Activated T-cell treated with anti-CD3 and anti-CD28 coated beads, Interleukin-2, amount 50 U/mL, for 24 hours (primary cell): ENCODE measurements at regions not wholly inside any gene's neighbourhood (a gene's known extent, or its start where the extent isn't known, plus 50 kb on each side); places are given as distances from the start of the nearest gene placed in this dataset.

Source experiments
- DNase-seq: peaks from one replicate; pipeline ENCODE4 v3.0.0-alpha.2; 2020
- H3K27ac Mint-ChIP-seq: 2 replicates; pipeline ENCODE4 v1.8.0; 2020; ENCODE audit warnings: mild to moderate bottlenecking, mixed read lengths
- H3K27me3 Mint-ChIP-seq: 2 replicates; pipeline ENCODE4 v1.8.0; 2020; ENCODE audit warnings: mixed read lengths
- H3K36me3 Mint-ChIP-seq: 2 replicates; pipeline ENCODE4 v1.8.0; 2020; ENCODE audit warnings: low read depth, mixed read lengths
- H3K4me1 Mint-ChIP-seq: 2 replicates; pipeline ENCODE4 v1.8.0; 2020; ENCODE audit warnings: low read depth, mixed read lengths
- H3K4me3 Mint-ChIP-seq: 2 replicates; pipeline ENCODE4 v1.8.0; 2020; ENCODE audit warnings: mild to moderate bottlenecking, moderate library complexity, mixed read lengths
- H3K9me3 Mint-ChIP-seq: 2 replicates; pipeline ENCODE4 v1.8.0; 2020; ENCODE audit warnings: mixed read lengths

DNA sequence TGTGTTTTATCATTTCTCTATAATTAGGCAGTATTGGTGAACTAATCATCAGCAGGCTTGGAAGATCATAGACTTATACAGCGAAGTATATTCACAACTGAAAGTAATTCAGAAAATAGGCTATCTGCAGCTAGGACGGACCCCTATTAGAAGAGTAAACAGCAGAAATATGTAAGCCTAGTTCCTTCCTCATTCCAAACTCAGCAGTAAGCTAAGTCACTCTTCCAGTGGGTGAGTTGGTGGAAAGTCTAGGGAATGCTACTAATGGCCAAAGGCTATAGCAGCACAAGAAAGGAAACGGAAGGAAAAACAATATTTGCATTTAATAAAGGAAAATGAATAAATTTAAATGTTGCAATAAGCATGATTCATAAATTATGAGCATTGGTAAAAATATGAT is 918.1 kb upstream of the TMPRSS15 start:
- Mint-ChIP-seq H3K36me3 (no peaks in the 10 kb centered on the region), H3K27me3 (no peaks in the 10 kb centered on the region), H3K9me3 (peaks cover 8% of the 10 kb centered on the region), H3K4me3 (no peak overlapping the region), H3K4me1 (no peaks in the 10 kb centered on the region), H3K27ac (no peak overlapping the region)
- DNase-seq: no peak

DNA sequence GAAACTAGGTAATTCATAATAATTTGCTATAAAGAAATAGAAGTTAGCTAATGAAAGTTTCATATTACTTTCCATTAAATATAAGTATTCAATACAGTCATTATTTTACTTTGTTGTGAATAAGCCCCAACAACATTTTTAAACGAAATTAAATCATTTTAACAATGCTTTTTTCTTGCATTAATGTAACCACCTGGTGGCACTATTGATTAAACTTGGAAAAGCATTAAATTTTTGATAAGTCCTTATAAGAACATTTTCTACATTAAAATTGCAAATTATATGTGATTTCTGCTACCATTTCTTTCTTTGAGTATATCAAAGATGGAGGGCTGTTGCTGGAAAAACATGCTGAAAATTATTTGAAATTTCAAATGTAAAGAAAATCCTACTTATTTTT is 918.8 kb upstream of the TMPRSS15 start:
- H3K4me3 Mint-ChIP-seq: no peak overlapping the region
- H3K4me1 Mint-ChIP-seq: no peaks in the 10 kb centered on the region
- no peaks in the 10 kb centered on the region for H3K27me3 Mint-ChIP-seq
- no peaks in the 10 kb centered on the region for H3K36me3 Mint-ChIP-seq
- DNase-seq: no peak
- no peak overlapping the region for H3K27ac Mint-ChIP-seq
- peaks cover 8% of the 10 kb centered on the region for H3K9me3 Mint-ChIP-seq

DNA sequence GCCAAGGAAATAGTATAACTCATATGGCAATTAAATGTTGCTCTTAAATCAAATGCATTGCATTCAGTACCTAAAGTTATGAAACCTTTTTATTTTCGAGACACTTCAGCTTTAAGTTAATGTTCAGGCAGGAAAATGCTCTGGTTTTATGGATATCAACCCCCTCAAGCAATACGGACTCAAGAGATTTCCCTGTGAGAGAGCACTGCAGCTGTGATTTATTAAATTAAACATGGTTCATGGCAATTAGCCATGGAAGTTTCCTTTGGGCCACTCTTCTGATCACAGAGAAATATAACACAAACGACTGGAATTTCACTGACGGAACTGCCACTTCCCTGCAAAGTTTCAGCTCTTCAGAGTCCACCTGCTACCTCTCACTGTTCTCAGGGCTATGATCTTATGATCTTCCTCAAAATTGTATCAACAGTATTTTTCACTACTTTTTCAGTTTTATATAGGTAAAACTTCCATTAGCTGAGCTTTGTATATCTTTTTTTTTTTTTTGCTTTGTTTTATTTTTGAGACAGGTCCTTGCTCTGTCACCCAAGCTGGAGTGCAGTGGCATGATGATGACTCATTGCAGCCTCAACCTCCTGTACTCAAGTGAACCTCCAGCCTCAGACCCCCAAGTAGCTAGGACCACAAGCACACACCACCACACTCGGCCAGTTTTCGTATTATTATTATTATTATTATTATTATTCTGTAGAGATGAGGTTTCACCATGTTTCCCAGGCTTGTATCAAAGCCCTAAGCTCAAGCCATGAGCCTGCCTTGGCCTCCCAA is 923.1 kb upstream of the TMPRSS15 start:
- no peak overlapping the region for H3K27ac Mint-ChIP-seq
- H3K4me1 Mint-ChIP-seq: no peaks in the 10 kb centered on the region
- H3K27me3 Mint-ChIP-seq: no peaks in the 10 kb centered on the region
- H3K4me3 Mint-ChIP-seq: no peak overlapping the region
- no peak for DNase-seq
- no peaks in the 10 kb centered on the region for H3K36me3 Mint-ChIP-seq
- H3K9me3 Mint-ChIP-seq: peaks cover 13% of the 10 kb centered on the region

DNA sequence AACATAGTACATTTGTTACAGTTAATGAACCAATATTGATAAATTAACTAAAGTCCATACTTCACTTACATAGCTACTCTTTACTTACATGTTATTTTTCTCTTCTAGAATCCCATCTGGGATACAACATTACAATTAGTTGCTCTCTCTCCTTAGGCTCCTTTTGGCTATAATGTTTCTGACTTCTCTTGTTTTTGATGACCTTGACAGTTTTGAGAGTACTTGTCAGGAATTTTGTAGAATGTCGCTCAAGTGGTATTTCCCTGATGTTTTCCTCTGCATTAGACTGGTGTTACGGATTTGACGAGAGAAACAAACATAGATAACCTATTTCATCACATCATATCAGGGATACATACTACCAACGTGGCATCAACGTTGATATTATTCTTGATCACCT is 925.4 kb upstream of the TMPRSS15 start:
- Mint-ChIP-seq H3K27me3 (no peaks in the 10 kb centered on the region), H3K9me3 (peaks cover 18% of the 10 kb centered on the region), H3K4me1 (no peaks in the 10 kb centered on the region), H3K36me3 (no peaks in the 10 kb centered on the region), H3K27ac (no peak overlapping the region), H3K4me3 (no peak overlapping the region)
- DNase-seq: no peak

DNA sequence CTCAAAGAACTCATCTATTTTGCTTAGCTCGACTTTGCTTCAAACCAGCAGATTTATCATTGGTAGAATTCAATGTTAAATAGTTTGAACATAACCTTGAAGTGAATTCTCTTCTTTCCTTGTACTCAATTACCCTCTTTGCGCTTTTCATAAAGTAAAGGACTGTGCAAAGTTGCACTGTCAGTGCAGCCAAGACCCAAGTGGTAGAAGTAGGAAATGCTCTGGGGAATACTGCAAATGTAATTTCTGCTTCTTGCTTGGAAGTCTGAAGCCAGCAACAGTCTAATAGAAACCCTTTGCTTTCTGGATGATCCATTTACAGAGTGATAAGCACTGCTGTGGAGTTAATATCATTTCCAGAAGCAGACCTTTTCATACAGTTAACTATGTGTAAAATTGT is 936.7 kb upstream of the TMPRSS15 start:
- DNase-seq: no peak
- Mint-ChIP-seq H3K27ac (no peak overlapping the region), H3K4me1 (no peaks in the 10 kb centered on the region), H3K9me3 (peaks cover 4% of the 10 kb centered on the region), H3K27me3 (no peaks in the 10 kb centered on the region), H3K4me3 (no peak overlapping the region), H3K36me3 (no peaks in the 10 kb centered on the region)

DNA sequence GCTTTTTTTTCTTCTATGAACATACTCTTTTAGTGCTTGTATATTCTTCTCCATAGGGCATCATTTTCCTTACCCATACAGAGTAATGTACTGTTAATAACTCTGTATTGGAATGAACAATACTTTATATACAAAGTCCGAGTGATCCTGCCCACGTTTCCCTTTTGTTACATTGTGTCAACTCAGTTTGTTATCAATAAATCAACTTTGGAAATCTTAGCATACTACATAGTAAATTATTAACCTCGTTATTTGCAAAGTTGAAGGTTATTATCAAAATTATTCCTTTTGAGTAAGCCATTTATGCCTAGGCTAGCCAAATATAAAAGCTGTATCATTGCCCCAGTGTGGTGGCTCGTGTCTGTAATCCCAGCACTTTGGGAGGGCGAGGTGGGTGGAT is 937.4 kb upstream of the TMPRSS15 start:
- H3K9me3 Mint-ChIP-seq: peaks cover 3% of the 10 kb centered on the region
- H3K27me3 Mint-ChIP-seq: no peaks in the 10 kb centered on the region
- H3K27ac Mint-ChIP-seq: no peak overlapping the region
- DNase-seq: no peak
- H3K4me1 Mint-ChIP-seq: no peaks in the 10 kb centered on the region
- no peaks in the 10 kb centered on the region for H3K36me3 Mint-ChIP-seq
- no peak overlapping the region for H3K4me3 Mint-ChIP-seq

DNA sequence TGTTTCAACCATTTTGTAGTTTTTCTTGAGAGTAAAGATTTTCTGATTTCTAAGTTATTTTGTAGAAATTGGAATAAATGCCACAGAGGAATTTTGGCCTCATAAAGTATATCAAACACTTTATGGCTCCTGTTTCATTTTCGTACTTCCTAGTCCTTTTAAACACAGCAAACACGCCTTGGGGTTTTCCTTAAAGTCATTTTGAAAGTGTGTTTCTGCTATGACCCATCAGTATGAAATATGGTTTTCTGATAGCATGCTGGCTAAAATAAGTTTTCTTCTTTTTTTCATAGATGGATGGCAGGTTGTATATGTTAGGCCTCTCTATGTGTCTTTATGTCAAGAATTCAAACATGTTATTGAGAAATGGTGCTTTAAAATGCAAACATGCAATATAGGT is 940.1 kb upstream of the TMPRSS15 start:
- no peak overlapping the region for H3K4me3 Mint-ChIP-seq
- no peak for DNase-seq
- no peaks in the 10 kb centered on the region for H3K4me1 Mint-ChIP-seq
- H3K27me3 Mint-ChIP-seq: no peaks in the 10 kb centered on the region
- no peaks in the 10 kb centered on the region for H3K36me3 Mint-ChIP-seq
- H3K9me3 Mint-ChIP-seq: peaks cover 7% of the 10 kb centered on the region
- no peak overlapping the region for H3K27ac Mint-ChIP-seq

DNA sequence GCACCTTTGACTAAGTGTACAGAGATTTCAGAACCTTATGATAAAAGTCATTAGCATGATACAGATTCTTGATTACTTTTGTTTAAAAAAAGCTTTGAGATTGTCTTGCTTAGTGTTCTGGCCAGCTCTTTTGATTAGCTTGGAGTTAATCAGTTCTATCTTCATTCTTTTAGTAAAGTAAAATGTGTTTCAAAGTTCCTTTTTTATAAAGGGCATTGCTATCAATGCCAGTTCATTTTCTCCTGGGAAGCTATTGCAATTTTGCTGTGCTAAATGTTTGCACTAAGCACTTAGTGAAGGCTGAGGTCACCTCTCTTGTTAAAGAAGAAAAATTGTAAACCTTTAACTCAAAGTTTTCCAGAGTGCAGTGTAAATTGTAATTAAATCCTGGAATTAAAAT is 946.7 kb upstream of the TMPRSS15 start:
- Mint-ChIP-seq H3K36me3 (no peaks in the 10 kb centered on the region), H3K4me3 (no peak overlapping the region), H3K27me3 (no peaks in the 10 kb centered on the region), H3K4me1 (no peaks in the 10 kb centered on the region), H3K27ac (no peak overlapping the region), H3K9me3 (peaks cover 5% of the 10 kb centered on the region)
- DNase-seq: no peak

DNA sequence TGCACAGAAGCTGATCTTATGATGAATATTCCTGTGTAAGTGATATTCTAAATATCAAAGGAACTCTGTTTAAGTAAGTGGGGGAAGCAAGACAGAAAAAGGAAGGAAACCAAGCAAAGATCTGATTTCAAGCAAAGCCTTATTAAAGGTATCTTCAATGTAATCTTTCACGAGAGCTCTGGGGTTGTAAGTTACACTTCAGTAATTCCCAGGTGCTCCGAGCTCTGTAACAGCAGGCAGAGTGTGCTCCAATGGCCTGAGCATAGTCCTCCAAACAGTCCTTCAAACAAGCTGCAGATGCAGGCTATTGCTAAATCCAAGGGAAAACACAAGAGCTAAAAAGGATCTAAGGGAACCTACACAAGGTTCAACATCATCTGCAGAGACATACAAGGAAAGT is 949.7 kb upstream of the TMPRSS15 start:
- no peaks in the 10 kb centered on the region for H3K36me3 Mint-ChIP-seq
- no peaks in the 10 kb centered on the region for H3K4me1 Mint-ChIP-seq
- H3K9me3 Mint-ChIP-seq: peaks cover 2% of the 10 kb centered on the region
- no peak overlapping the region for H3K4me3 Mint-ChIP-seq
- DNase-seq: no peak
- no peak overlapping the region for H3K27ac Mint-ChIP-seq
- no peaks in the 10 kb centered on the region for H3K27me3 Mint-ChIP-seq

DNA sequence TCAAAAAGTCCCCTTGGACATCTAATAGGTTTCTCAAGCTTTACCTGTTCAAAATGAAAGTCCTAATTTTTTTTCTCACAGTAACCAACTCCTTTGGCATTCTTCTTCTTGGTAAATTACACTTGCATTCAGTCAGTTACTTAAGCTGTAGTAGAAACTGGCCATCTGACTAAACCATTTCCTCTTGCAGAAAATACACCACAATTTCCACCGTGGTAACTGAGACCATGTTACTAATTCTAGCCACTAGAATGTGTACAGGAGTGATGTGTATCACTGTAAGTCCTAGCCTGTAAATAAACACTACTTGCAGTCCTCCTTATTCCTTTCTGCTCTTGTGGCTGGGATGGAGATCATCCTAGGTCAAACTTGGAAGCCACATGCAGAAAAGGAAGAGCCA is 965.4 kb upstream of the TMPRSS15 start:
- DNase-seq: no peak
- Mint-ChIP-seq H3K4me1 (no peaks in the 10 kb centered on the region), H3K27ac (no peak overlapping the region), H3K27me3 (no peaks in the 10 kb centered on the region), H3K9me3 (peaks cover 9% of the 10 kb centered on the region), H3K36me3 (no peaks in the 10 kb centered on the region), H3K4me3 (no peak overlapping the region)

DNA sequence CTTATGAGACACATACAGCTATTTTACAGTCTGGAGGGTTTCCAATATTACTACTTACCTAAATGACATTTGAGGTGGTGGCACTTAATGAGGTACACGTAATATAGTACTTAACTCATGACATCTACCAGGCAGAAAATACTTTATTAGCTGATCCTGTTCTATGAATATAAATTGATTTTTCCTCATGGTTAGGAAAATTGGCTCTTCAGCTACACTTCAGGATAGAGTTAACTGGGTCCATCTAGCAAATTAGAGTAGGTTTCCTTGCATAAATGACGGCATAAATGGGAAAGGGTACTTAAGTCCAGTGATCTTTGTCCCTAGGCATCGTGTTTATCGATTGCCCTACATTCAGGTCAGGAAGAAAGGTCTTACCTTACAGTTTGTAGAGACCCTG is 988.8 kb upstream of the TMPRSS15 start:
- H3K27ac Mint-ChIP-seq: no peak overlapping the region
- no peaks in the 10 kb centered on the region for H3K27me3 Mint-ChIP-seq
- no peaks in the 10 kb centered on the region for H3K36me3 Mint-ChIP-seq

DNA sequence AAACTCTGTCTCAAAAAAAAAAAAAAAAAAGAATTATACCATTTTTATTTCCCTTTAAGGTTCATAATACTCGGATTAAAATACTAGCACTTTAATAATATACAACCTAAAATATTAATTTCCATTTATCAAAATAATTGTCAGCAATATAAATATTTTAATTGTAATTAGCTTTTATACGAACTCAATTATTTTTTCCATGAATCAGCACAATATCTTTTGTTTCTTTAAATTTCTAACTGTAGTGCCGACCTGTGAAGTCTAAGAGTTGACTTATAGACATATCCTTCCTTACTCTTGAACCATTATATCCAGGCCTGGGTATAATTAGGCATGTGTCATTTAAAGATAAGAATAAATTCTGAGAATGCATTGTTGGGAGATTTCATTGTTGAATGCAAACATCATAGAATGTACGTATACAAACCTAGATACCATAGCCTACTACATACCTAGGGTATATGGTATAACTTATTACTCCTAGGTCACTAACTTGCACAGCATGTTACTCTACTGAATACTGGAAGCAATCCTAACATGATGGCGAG is 996.7 kb upstream of the TMPRSS15 start:
- H3K36me3 Mint-ChIP-seq: no peaks in the 10 kb centered on the region
- H3K4me3 Mint-ChIP-seq: no peak overlapping the region
- H3K4me1 Mint-ChIP-seq: no peaks in the 10 kb centered on the region
- H3K27ac Mint-ChIP-seq: no peak overlapping the region
- DNase-seq: no peak
- no peaks in the 10 kb centered on the region for H3K27me3 Mint-ChIP-seq
- H3K9me3 Mint-ChIP-seq: no peaks in the 10 kb centered on the region

More for the DNA sequence above, 988.8 kb upstream of the TMPRSS15 start:
- H3K4me3 Mint-ChIP-seq: no peak overlapping the region
- peaks cover 2% of the 10 kb centered on the region for H3K9me3 Mint-ChIP-seq
- no peak for DNase-seq
- H3K4me1 Mint-ChIP-seq: no peaks in the 10 kb centered on the region

DNA sequence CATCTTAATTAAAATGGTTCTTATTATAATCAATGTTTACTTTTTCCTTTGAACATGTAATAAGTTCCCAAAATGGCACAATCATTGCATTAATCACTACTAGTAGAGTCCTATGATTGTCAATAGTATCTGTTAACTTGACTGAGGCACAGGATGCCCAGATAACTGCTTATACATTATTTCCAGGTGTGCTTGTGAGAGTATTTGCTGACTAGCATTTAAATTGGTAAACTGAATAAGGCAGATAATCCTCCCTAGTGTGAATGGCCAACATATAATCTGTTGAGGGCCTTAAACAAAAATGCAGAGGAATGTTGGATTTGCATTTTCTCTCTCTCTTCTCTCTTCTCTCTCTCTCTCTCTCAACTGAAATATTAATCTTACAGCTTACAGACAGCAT is 999.3 kb upstream of the TMPRSS15 start:
- Mint-ChIP-seq H3K9me3 (no peaks in the 10 kb centered on the region), H3K4me1 (no peaks in the 10 kb centered on the region), H3K27me3 (no peaks in the 10 kb centered on the region), H3K27ac (no peak overlapping the region), H3K36me3 (no peaks in the 10 kb centered on the region), H3K4me3 (no peak overlapping the region)
- no peak for DNase-seq

DNA sequence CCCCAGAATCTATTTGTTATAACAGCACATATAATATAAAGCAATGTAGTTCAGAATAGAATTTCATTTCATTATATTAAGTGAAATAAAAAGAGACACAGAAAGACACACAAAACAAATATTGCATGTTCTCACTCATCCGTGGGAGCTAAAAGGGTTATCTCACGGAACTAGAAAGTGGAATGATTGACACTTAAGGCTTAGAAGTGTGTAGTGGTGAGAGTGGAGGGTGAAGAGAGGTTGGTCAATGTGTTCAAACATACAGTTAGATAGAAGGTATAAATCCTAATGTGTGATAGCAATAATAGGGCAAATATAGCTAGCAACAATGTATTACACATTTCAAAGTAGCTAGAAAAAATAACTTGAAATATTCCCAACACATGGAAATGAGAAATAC is 1001.7 kb upstream of the TMPRSS15 start:
- Mint-ChIP-seq H3K4me3 (no peak overlapping the region), H3K27ac (no peak overlapping the region), H3K9me3 (no peaks in the 10 kb centered on the region), H3K36me3 (no peaks in the 10 kb centered on the region), H3K4me1 (no peaks in the 10 kb centered on the region), H3K27me3 (no peaks in the 10 kb centered on the region)
- no peak for DNase-seq

DNA sequence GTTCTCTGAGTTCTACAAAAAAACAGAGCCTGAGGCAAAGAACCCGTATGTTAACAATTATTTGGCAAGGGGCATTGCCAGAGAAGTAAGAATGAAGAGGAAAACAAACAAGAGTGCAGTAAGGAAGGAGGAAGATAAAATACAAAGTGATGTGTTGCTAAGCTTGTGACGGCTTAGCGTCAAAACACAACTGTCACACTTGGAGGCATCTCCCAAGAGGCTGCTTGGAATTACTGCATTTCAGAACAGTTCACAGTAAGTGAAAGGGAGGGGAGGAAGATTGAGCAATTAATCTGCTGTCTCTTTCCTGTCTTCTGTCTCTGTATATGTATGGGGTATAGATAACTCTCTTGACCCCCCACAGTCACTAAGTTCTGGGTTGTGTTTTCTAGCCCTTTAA is 1017.0 kb upstream of the TMPRSS15 start:
- Mint-ChIP-seq H3K27ac (no peak overlapping the region), H3K4me3 (no peak overlapping the region), H3K36me3 (no peaks in the 10 kb centered on the region), H3K9me3 (peaks cover 16% of the 10 kb centered on the region), H3K4me1 (no peaks in the 10 kb centered on the region), H3K27me3 (no peaks in the 10 kb centered on the region)
- no peak for DNase-seq

DNA sequence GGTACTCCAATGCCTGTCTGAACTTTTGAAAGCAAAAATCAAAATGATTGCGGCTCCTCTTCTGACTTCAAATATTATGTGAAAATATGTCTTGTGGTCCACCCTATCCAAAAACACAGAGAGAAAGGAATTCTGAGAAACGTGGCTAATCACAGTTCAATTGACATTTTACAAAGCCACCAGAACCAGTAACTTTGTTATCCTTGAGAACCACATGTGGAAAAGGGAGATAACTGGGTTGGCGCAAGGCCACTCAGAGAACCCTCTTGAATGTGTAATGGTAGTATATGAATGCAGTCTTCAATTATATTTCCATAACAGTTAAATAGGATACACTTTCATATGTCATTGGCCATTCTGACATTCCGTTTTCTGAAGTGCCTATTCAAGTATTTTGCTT is 1030.0 kb upstream of the TMPRSS15 start:
- no peaks in the 10 kb centered on the region for H3K27me3 Mint-ChIP-seq
- H3K4me3 Mint-ChIP-seq: no peak overlapping the region
- H3K27ac Mint-ChIP-seq: no peak overlapping the region
- no peaks in the 10 kb centered on the region for H3K36me3 Mint-ChIP-seq
- DNase-seq: no peak
- peaks cover 5% of the 10 kb centered on the region for H3K9me3 Mint-ChIP-seq
- no peaks in the 10 kb centered on the region for H3K4me1 Mint-ChIP-seq
